Effector memory CD4-positive, alpha-beta T cell (primary cell): ENCODE measurements at regions not wholly inside any gene's neighbourhood (a gene's known extent, or its start where the extent isn't known, plus 50 kb on each side); places are given as distances from the start of the nearest gene placed in this dataset.
A peak's percentile ranks its signal among the peaks of the same experiment; 100 is the strongest.

Experiments used
- DNase-seq, 3 donors: peaks; one replicate each; pipeline ENCODE4 v3.0.0-alpha.2; 2020
- H3K27ac ChIP-seq: 2 replicates; pipeline ENCODE4 v1.7.0; 2013; ENCODE audit warnings: mild to moderate bottlenecking, low read length, moderate library complexity; ENCODE audit not compliant: insufficient read depth, poor library complexity, severe bottlenecking
- H3K27me3 ChIP-seq: replicated peaks from 2 replicates; pipeline ENCODE4 v1.7.0; 2013; ENCODE audit warnings: mild to moderate bottlenecking, low read length; ENCODE audit not compliant: insufficient read depth, control insufficient read depth, poor library complexity, severe bottlenecking
- H3K36me3 ChIP-seq: 2 replicates; pipeline ENCODE4 v1.7.0; 2013; ENCODE audit warnings: mild to moderate bottlenecking, low read length, moderate library complexity; ENCODE audit not compliant: control insufficient read depth, insufficient read depth
- H3K4me1 ChIP-seq: 2 replicates; pipeline ENCODE4 v1.7.0; 2013; ENCODE audit warnings: low read length, mild to moderate bottlenecking; ENCODE audit not compliant: control insufficient read depth, insufficient read depth, poor library complexity, severe bottlenecking
- H3K4me3 ChIP-seq: 2 replicates; pipeline ENCODE4 v1.7.0; 2013; ENCODE audit warnings: low read length, low read depth, mild to moderate bottlenecking; ENCODE audit not compliant: insufficient read depth, poor library complexity, severe bottlenecking
- H3K9me3 ChIP-seq: 2 replicates; pipeline ENCODE4 v1.7.0; 2013; ENCODE audit warnings: mild to moderate bottlenecking, low read length, moderate library complexity; ENCODE audit not compliant: control insufficient read depth

GRCh38 chr10:28354511-28354910 is 51.6 kb upstream of the MPP7 start:
- H3K27me3 ChIP-seq, result no peaks in the 10 kb centered on the region
- H3K27ac ChIP-seq, result no peak overlapping the region
- H3K36me3 ChIP-seq, result no peaks in the 10 kb centered on the region
- no peaks in the 10 kb centered on the region for H3K4me1 ChIP-seq
- DNase-seq, result no peak
- no peak overlapping the region for H3K4me3 ChIP-seq
- H3K9me3 ChIP-seq, result no peaks in the 10 kb centered on the region

- no peak overlapping the region for H3K27ac ChIP-seq
- H3K27me3 ChIP-seq, result no peaks in the 10 kb centered on the region
- no peak for DNase-seq
- H3K4me1 ChIP-seq, result no peaks in the 10 kb centered on the region
- H3K4me3 ChIP-seq, result no peak overlapping the region
- no peaks in the 10 kb centered on the region for H3K9me3 ChIP-seq
- H3K36me3 ChIP-seq, result no peaks in the 10 kb centered on the region
Measured at GRCh38 chr10:28355376-28355775, 52.5 kb upstream of the MPP7 start.

DNA sequence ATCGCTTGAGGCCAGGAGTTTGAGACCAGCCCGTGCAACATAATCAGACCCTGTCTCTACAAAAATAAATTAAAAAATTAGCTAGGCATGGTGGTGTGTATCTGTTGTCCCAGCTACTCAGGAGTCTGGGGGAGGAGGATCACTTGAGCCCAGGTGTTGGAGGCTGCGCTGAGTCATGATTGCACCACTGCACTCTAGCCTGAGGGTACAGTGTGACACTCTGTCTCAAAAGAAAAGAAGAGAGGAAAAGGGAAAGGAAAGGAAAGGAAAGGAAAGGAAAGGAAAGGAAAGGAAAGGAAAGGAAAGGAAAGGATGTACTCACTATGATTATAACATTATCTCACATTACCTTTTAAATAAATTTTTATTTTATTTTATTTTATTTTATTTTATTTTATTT is 56.5 kb upstream of the MPP7 start:
- no peaks in the 10 kb centered on the region for H3K4me1 ChIP-seq
- no peak for DNase-seq
- no peak overlapping the region for H3K4me3 ChIP-seq
- no peaks in the 10 kb centered on the region for H3K9me3 ChIP-seq
- H3K27me3 ChIP-seq, result no peaks in the 10 kb centered on the region
- H3K36me3 ChIP-seq, result no peaks in the 10 kb centered on the region
- H3K27ac ChIP-seq, result no peak overlapping the region

- no peaks in the 10 kb centered on the region for H3K4me1 ChIP-seq
- DNase-seq, result no peak
- H3K36me3 ChIP-seq, result no peaks in the 10 kb centered on the region
- H3K4me3 ChIP-seq, result no peak overlapping the region
- no peaks in the 10 kb centered on the region for H3K27me3 ChIP-seq
- H3K27ac ChIP-seq, result no peak overlapping the region
- H3K9me3 ChIP-seq, result no peaks in the 10 kb centered on the region
Measured at GRCh38 chr10:28360175-28360574, 57.3 kb upstream of the MPP7 start.

- no peak overlapping the region for H3K4me3 ChIP-seq
- no peaks in the 10 kb centered on the region for H3K36me3 ChIP-seq
- H3K9me3 ChIP-seq, result no peaks in the 10 kb centered on the region
- no peak for DNase-seq
- no peak overlapping the region for H3K27ac ChIP-seq
- peaks cover 31% of the 10 kb centered on the region for H3K4me1 ChIP-seq
- H3K27me3 ChIP-seq, result no peaks in the 10 kb centered on the region
Measured at GRCh38 chr10:28363376-28363775, 60.5 kb upstream of the MPP7 start.

DNA sequence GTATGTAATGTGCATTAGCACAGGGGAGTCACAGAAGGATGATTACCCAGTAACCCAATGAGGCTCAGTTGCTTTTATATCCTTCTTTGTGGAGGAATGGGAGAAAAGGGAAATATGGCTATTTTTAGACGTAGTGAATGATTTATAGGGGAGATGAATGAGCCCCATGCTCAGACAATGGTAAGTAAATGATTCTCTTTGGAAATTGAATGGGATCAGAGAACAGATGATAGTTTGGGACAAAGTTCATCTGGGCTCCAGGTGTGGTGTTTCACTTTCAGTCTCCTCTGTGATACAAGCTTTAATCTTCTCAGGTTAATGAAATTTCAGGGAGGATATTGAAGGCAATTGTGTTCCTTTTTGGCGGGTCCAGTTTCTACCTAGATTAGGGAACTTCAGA is 63.0 kb upstream of the MPP7 start:
- no peaks in the 10 kb centered on the region for H3K36me3 ChIP-seq
- no peaks in the 10 kb centered on the region for H3K9me3 ChIP-seq
- no peak for DNase-seq
- H3K4me1 ChIP-seq, result peaks cover 31% of the 10 kb centered on the region
- no peaks in the 10 kb centered on the region for H3K27me3 ChIP-seq
- no peak overlapping the region for H3K4me3 ChIP-seq
- H3K27ac ChIP-seq, result peak overlapping the region; percentile 70

- Histone ChIP-seq H3K36me3 (no peaks in the 10 kb centered on the region), H3K27me3 (no peaks in the 10 kb centered on the region), H3K27ac (peak overlapping the region; percentile 70), H3K9me3 (no peaks in the 10 kb centered on the region), H3K4me1 (peaks cover 31% of the 10 kb centered on the region), H3K4me3 (no peak overlapping the region)
- no peak for DNase-seq
Measured at GRCh38 chr10:28366994-28367393, 64.1 kb upstream of the MPP7 start.

GRCh38 chr10:28367413-28367812 is 64.5 kb upstream of the MPP7 start:
- no peak for DNase-seq
- Histone ChIP-seq H3K9me3 (no peaks in the 10 kb centered on the region), H3K36me3 (no peaks in the 10 kb centered on the region), H3K27me3 (no peaks in the 10 kb centered on the region), H3K4me1 (peaks cover 31% of the 10 kb centered on the region), H3K27ac (peak overlapping the region; percentile 70), H3K4me3 (peak overlapping the region; percentile 22)

- DNase-seq, result peak; percentile 19 to 31 (median 31)
- Histone ChIP-seq H3K9me3 (no peaks in the 10 kb centered on the region), H3K4me3 (peak overlapping the region; percentile 22), H3K27ac (peak overlapping the region; percentile 70), H3K27me3 (no peaks in the 10 kb centered on the region), H3K4me1 (peaks cover 31% of the 10 kb centered on the region), H3K36me3 (no peaks in the 10 kb centered on the region)
Measured at GRCh38 chr10:28367929-28368484, 65.1 kb upstream of the MPP7 start.

GRCh38 chr10:28370107-28370835 is 67.4 kb upstream of the MPP7 start:
- H3K36me3 ChIP-seq, result no peaks in the 10 kb centered on the region
- DNase-seq, result no peak
- H3K4me3 ChIP-seq, result no peak overlapping the region
- H3K27ac ChIP-seq, result no peak overlapping the region
- H3K9me3 ChIP-seq, result no peaks in the 10 kb centered on the region
- no peaks in the 10 kb centered on the region for H3K27me3 ChIP-seq
- peaks cover 30% of the 10 kb centered on the region for H3K4me1 ChIP-seq
